ENCODE measurements at regions not wholly inside any gene's neighbourhood (a gene's known extent, or its start where the extent isn't known, plus 50 kb on each side); places are given as distances from the start of the nearest gene placed in this dataset.
"Not testable (repeated sequence)": the region's sequence is repeated elsewhere in the genome, so short reads cannot be mapped to it uniquely, and the experiment has no call there.

DNA sequence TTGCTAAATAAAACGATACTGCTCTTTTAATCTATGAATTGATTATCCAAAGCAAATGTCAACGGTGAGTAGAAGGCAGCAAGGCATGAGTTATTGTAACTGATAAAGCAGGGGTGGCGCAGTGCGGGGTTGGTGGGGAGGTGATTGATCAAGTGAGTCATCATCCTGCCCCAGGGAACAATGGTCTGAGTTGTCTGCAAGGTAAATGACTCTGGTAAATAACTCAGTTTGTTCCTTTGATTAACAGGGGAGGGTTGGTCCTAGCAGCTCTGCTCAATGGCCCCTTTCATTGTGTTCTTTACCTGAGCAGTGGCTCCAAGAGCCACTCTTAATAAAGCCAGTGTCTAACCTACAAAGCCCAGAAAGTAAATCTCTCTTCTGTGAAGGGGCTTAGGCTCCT, 91.8 kb downstream of the QRSL1 start:
- not testable (repeated sequence) for H3K9me3 ChIP-seq (ENCODE audit: control insufficient read depth in 1 of 2, low read length in 2 of 2); H3K36me3 ChIP-seq (ENCODE audit: control insufficient read depth in 1 of 2, insufficient read depth in 2 of 2, low read length in 2 of 2); H3K27ac ChIP-seq (ENCODE audit: low read depth, low read length); H3K9ac ChIP-seq (ENCODE audit: low read depth in 1 of 2, low read length in 2 of 2); H3K4me3 ChIP-seq (ENCODE audit: low read depth in 1 of 2, low read length in 2 of 2); H3K27me3 ChIP-seq (ENCODE audit: control insufficient read depth in 1 of 2, insufficient read depth in 2 of 2, low read length in 2 of 2)
- peaks cover 11 to 13% of the 10 kb centered on the region in 2 donors for H3K4me1 ChIP-seq (ENCODE audit: control insufficient read depth in 1 of 2, insufficient read depth in 2 of 2, low read length in 2 of 2)
